SK-N-SH treated with all-trans-retinoic acid at 6 μM for 48 hours (cell line): ENCODE measurements at regions not wholly inside any gene's neighbourhood (a gene's known extent, or its start where the extent isn't known, plus 50 kb on each side); places are given as distances from the start of the nearest gene placed in this dataset.

Experiments
- ATAC-seq: fragments of 200-7000 bp; cut with Tn5 transposase; 3 replicates; pipeline ENCODE4 v1.9.1; 2020; ENCODE audit warnings: mild to moderate bottlenecking, moderate library complexity
- ARNTL ChIP-seq: fragments of 450-650 bp; formaldehyde crosslinking; IDR thresholded peaks from 2 replicates; pipeline ENCODE4 v1.5.0; 2020; ENCODE audit warnings: low read depth, mild to moderate bottlenecking, moderate library complexity, borderline replicate concordance
- BACH2 ChIP-seq: fragments of 250-450 bp; sonication (Bioruptor Pico); IDR thresholded peaks from 2 replicates; pipeline ENCODE4 v1.9.0; 2021; ENCODE audit warnings: mild to moderate bottlenecking, borderline replicate concordance
- CREB5 ChIP-seq: fragments of 250-450 bp; sonication (Bioruptor Pico); IDR thresholded peaks from 2 replicates; pipeline ENCODE4 v1.5.1; 2020; ENCODE audit warnings: low read depth, mild to moderate bottlenecking, moderate library complexity
- CSDC2 ChIP-seq: fragments of 250-450 bp; sonication (Bioruptor Pico); IDR thresholded peaks from 2 replicates; pipeline ENCODE4 v1.5.0; 2020; ENCODE audit warnings: mild to moderate bottlenecking, moderate library complexity
- CSRNP3 ChIP-seq: fragments of 250-450 bp; sonication (Bioruptor Pico); IDR thresholded peaks from 2 replicates; pipeline ENCODE4 v1.5.1; 2021; ENCODE audit warnings: mild to moderate bottlenecking, moderate library complexity
- ESRRG ChIP-seq: fragments of 250-450 bp; sonication (Bioruptor Pico); IDR thresholded peaks from 2 replicates; pipeline ENCODE4 v1.6.1; 2021; ENCODE audit warnings: mild to moderate bottlenecking
- GLIS3 ChIP-seq: fragments of 250-450 bp; sonication (Bioruptor Pico); IDR thresholded peaks from 2 replicates; pipeline ENCODE4 v1.5.0; 2020; ENCODE audit warnings: mild to moderate bottlenecking, moderate library complexity
- ISL1 ChIP-seq: fragments of 250-450 bp; sonication (Bioruptor Pico); IDR thresholded peaks from 2 replicates; pipeline ENCODE4 v2.1.2; 2022; ENCODE audit warnings: mild to moderate bottlenecking, moderate library complexity
- OSR1 ChIP-seq: fragments of 250-450 bp; sonication (Bioruptor Pico); IDR thresholded peaks from 2 replicates; pipeline ENCODE4 v1.8.0; 2022; ENCODE audit warnings: moderate library complexity, mild to moderate bottlenecking, inconsistent platforms
- POU6F1 ChIP-seq: fragments of 250-450 bp; sonication (Bioruptor Pico); IDR thresholded peaks from 2 replicates; pipeline ENCODE4 v1.8.0; 2021; ENCODE audit warnings: low read depth, mild to moderate bottlenecking, moderate library complexity, borderline replicate concordance
- PPARA ChIP-seq: fragments of 250-450 bp; sonication (Bioruptor Pico); IDR thresholded peaks from 2 replicates; pipeline ENCODE4 v1.5.0; 2020; ENCODE audit warnings: mild to moderate bottlenecking, borderline replicate concordance
- RARB ChIP-seq: fragments of 250-450 bp; sonication (Bioruptor Pico); IDR thresholded peaks from 2 replicates; pipeline ENCODE4 v1.8.0; 2021; ENCODE audit warnings: mild to moderate bottlenecking, moderate library complexity
- SNAI2 ChIP-seq: fragments of 250-450 bp; sonication (Bioruptor Pico); IDR thresholded peaks from 2 replicates; pipeline ENCODE4 v1.5.0; 2020; ENCODE audit warnings: mild to moderate bottlenecking, moderate library complexity
- TCF4 ChIP-seq: fragments of 250-450 bp; sonication (Bioruptor Pico); IDR thresholded peaks from 2 replicates; pipeline ENCODE4 v1.8.0; 2021; ENCODE audit warnings: mild to moderate bottlenecking, moderate library complexity, borderline replicate concordance
- TOX ChIP-seq: fragments of 250-450 bp; sonication (Bioruptor Pico); IDR thresholded peaks from 2 replicates; pipeline ENCODE4 v1.8.0; 2021; ENCODE audit warnings: mild to moderate bottlenecking, moderate library complexity, borderline replicate concordance
- TSHZ2 ChIP-seq: fragments of 250-450 bp; sonication (Bioruptor Pico); IDR thresholded peaks from 2 replicates; pipeline ENCODE4 v1.5.0; 2020; ENCODE audit warnings: mild to moderate bottlenecking, moderate library complexity
- ZC3H10 ChIP-seq: fragments of 250-450 bp; sonication (Bioruptor Pico); IDR thresholded peaks from 2 replicates; pipeline ENCODE4 v1.5.1; 2021; ENCODE audit warnings: mild to moderate bottlenecking, moderate library complexity
- ZFP3 ChIP-seq: fragments of 250-450 bp; sonication (Bioruptor Pico); IDR thresholded peaks from 2 replicates; pipeline ENCODE4 v1.5.0; 2020; ENCODE audit warnings: mild to moderate bottlenecking, moderate library complexity
- ZFP30 ChIP-seq: fragments of 450-650 bp; formaldehyde crosslinking; IDR thresholded peaks from 2 replicates; pipeline ENCODE4 v1.5.0; 2022; ENCODE audit warnings: mild to moderate bottlenecking, moderate library complexity
- ZNF70 ChIP-seq: fragments of 450-650 bp; formaldehyde crosslinking; IDR thresholded peaks from 2 replicates; pipeline ENCODE4 v1.5.0; 2020; ENCODE audit warnings: mild to moderate bottlenecking, moderate library complexity
- ZNF8 ChIP-seq: fragments of 450-650 bp; formaldehyde crosslinking; IDR thresholded peaks from 2 replicates; pipeline ENCODE4 v1.5.0; 2020; ENCODE audit warnings: mild to moderate bottlenecking, moderate library complexity
- TF ChIP-seq, protein P1 (sequence below): fragments of 250-450 bp; sonication (Bioruptor Pico); IDR thresholded peaks from 2 replicates; pipeline ENCODE4 v1.8.0; 2020; ENCODE audit warnings: mild to moderate bottlenecking, moderate library complexity, borderline replicate concordance

GRCh38 chr1:83765125-83765524, 233.8 kb downstream of the TTLL7 start:
- no peak for TF ChIP-seq ARNTL (CRISPR knock-in tag)
- TF ChIP-seq RARB: no peak
- TF ChIP-seq SNAI2 (CRISPR knock-in tag): no peak
- no peak for TF ChIP-seq CREB5
- no peak for TF ChIP-seq ESRRG (CRISPR knock-in tag)
- TF ChIP-seq TSHZ2 (CRISPR knock-in tag): no peak
- TF ChIP-seq CSRNP3 (CRISPR knock-in tag): no peak
- TF ChIP-seq ISL1 (CRISPR knock-in tag): no peak
- TF ChIP-seq GLIS3 (CRISPR knock-in tag): no peak
- no peak for TF ChIP-seq TOX
- no peak for TF ChIP-seq CSDC2 (CRISPR knock-in tag)
- no peak for TF ChIP-seq ZC3H10 (CRISPR knock-in tag)
- no peak for TF ChIP-seq ZFP3 (CRISPR knock-in tag)
- TF ChIP-seq POU6F1: no peak
- no peak for TF ChIP-seq OSR1 (CRISPR knock-in tag)
- no peak for TF ChIP-seq ZNF70 (CRISPR knock-in tag)
- TF ChIP-seq ZFP30 (CRISPR knock-in tag): no peak
- ATAC-seq: no peak

- ATAC-seq: no peak; the same call in 2 of the 3 replicates
- TF ChIP-seq ZNF70 (CRISPR knock-in tag) (no peak), ARNTL (CRISPR knock-in tag) (no peak), TSHZ2 (CRISPR knock-in tag) (0 out of 2 replicates have a peak, but pooled peaks have one; percentile 28), TCF4 (CRISPR knock-in tag) (peak; percentile 87), ZNF8 (peak; percentile 93)
These were observed 234.7 kb downstream of the TTLL7 start for GRCh38 chr1:83764209-83764608.

GRCh38 chr1:83763361-83764095, 235.4 kb downstream of the TTLL7 start:
- no peak for ATAC-seq
- TF ChIP-seq ZNF8: no peak
- TF ChIP-seq, protein P1, sequence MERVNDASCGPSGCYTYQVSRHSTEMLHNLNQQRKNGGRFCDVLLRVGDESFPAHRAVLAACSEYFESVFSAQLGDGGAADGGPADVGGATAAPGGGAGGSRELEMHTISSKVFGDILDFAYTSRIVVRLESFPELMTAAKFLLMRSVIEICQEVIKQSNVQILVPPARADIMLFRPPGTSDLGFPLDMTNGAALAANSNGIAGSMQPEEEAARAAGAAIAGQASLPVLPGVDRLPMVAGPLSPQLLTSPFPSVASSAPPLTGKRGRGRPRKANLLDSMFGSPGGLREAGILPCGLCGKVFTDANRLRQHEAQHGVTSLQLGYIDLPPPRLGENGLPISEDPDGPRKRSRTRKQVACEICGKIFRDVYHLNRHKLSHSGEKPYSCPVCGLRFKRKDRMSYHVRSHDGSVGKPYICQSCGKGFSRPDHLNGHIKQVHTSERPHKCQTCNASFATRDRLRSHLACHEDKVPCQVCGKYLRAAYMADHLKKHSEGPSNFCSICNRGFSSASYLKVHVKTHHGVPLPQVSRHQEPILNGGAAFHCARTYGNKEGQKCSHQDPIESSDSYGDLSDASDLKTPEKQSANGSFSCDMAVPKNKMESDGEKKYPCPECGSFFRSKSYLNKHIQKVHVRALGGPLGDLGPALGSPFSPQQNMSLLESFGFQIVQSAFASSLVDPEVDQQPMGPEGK: no peak
- no peak for TF ChIP-seq CSRNP3 (CRISPR knock-in tag)
- TF ChIP-seq OSR1 (CRISPR knock-in tag): no peak
- TF ChIP-seq BACH2 (CRISPR knock-in tag): no peak
- no peak for TF ChIP-seq CREB5
- TF ChIP-seq PPARA: no peak
- TF ChIP-seq TCF4 (CRISPR knock-in tag): no peak
- no peak for TF ChIP-seq ZFP30 (CRISPR knock-in tag)
- TF ChIP-seq ZC3H10 (CRISPR knock-in tag): no peak
- TF ChIP-seq ZFP3 (CRISPR knock-in tag): no peak
- TF ChIP-seq RARB: no peak
- no peak for TF ChIP-seq GLIS3 (CRISPR knock-in tag)
- TF ChIP-seq ISL1 (CRISPR knock-in tag): no peak
